HG03521 (cell line): ENCODE measurements at regions not wholly inside any gene's neighbourhood (a gene's known extent, or its start where the extent isn't known, plus 50 kb on each side); places are given as distances from the start of the nearest gene placed in this dataset.

Source experiments
- ATAC-seq: cut with Tn5 transposase; IDR thresholded peaks from one replicate; pipeline ENCODE4 v1.9.1; 2021; ENCODE audit warnings: mild to moderate bottlenecking, moderate library complexity; ENCODE audit not compliant: unreplicated experiment

- ATAC-seq = no peak
Measured at GRCh38 chr5:74052441-74053221, 426.6 kb downstream of the ARHGEF28 start.

GRCh38 chr5:74051076-74051475 is 425.1 kb downstream of the ARHGEF28 start:
- ATAC-seq = no peak

- no peak for ATAC-seq
Measured at GRCh38 chr5:74044936-74045335, 418.9 kb downstream of the ARHGEF28 start.

DNA sequence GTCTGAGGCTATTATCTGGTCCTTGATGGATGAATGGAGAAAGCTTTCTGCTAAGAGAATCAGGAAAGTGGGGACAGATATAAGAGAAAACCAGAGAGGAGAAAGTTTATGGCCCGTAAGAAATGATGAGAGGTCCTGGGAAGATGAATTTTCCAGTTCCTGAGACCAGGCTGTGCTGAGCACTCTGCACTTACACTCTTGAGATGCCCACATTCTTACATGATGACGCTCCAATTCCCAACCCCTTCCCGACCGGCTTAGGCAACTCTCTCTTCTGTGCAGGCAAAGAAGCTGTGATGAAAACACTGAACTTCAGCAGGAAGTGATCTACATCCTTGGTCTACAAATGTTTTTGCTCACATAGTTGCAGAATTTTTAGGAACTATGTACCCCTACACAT is 417.0 kb downstream of the ARHGEF28 start:
- ATAC-seq = no peak

GRCh38 chr5:74042559-74042958 is 416.6 kb downstream of the ARHGEF28 start:
- no peak for ATAC-seq

DNA sequence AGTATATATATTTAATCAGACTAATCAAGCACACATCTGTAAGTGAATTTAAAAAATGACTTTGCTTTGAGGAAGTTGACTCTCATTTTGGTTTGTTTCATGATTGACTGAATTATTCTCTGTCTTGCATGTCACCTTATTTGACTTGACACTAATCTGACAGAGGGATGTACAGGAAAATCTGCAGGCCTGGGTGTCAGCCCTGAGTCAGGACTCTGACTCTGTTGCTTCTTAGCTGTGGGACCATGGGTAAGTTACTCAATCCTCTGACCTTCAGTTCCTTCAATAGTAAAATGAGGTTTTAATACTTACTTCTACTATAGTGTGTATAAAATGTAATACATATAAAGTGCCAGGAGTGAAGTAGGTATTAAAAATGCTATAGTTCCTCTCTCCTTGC is 415.9 kb downstream of the ARHGEF28 start:
- no peak for ATAC-seq

DNA sequence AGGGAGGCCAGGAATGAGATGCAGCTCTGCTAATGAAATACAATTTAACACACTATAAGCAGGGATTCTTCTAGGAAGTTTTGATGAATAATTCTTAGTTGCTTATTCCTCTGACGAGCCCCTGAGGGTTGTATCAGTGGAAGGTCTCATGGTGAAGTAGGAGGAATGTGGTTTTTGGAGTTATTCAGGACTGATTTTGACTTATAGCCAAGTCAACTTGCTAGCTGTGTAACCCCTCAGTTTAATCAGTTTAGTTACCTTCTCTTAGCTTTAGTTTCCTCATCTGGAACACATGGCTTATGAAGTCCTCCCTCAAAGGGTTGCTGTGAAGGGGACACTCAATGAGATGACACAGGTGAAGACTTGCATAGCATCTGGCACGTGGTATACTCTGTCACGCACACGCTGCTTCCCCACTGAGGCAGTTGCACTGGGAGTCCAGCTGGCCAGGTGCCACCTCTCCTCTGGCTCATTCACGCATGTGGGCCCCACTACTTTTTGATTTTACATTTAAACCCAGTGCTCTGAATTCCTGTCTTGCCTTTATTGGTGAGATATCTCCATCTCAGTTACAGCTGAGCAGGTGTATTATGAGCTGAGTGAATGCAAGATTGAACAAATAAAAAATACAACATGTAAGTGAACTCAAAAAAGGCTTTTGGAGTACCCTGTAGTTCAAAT is 415.0 kb downstream of the ARHGEF28 start:
- no peak for ATAC-seq

DNA sequence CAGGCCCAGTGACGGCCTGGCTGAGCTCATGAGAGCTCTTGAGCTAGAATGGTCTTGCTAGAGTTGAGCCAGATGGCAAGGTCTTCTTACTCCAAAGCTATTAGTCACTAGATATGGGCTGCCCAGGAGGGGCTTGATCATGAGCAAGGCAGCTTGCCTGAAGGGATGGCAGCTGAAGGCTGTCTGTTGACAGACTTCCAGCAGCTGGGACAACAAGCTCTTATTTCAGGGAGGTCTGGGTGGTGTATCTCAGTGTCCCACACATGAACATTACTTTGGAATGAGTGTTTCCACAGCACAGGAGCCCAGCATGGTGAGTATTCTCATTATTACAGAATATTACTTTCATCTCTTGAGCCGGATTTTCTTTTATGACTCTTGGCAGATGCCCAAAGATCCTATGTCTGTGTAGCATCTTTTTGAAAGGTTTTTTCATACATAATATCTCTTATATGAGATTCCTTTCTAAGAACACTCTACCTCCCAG is 414.1 kb downstream of the ARHGEF28 start:
- no peak for ATAC-seq

DNA sequence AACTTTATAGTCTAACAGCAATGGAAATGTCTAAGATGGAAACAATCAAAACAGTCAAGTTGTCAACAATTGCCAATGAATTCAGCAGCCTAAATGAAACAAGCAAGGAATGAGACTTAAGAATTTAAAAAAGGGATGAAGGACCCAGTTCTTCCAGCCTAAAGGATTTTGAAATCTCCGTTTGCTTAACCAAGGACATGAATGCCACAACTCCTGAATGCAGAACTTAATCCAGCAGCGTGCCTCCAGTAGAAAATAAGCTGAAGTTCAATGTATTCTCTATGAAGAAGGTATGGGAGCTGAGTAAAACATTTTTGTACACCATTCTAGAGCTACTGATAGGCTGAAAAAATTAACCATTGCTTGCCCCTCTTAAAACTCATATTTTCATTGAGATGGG is 411.3 kb downstream of the ARHGEF28 start:
- no peak for ATAC-seq

DNA sequence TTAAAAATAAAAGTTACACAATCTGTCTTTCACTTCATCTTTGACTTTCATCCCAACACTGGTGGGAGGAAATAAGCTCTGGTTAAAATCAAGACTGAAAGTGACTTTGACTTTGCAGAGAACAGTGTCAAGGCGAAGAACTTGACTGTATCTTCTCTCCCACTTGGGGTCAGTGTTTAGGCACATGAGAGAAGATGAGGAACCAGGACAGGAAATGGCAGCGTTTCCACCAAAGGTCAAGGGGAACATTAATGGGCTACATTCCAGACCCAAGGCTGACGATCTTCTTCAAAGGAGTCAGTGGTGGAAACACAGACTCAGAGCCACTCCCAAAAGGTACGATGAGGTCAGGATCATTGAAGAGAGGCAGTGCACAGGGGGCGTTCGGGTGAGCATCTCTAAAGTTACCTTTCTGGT is 409.5 kb downstream of the ARHGEF28 start:
- ATAC-seq = no peak

- no peak for ATAC-seq
Measured at GRCh38 chr5:74034733-74035132, 408.7 kb downstream of the ARHGEF28 start.

GRCh38 chr5:74032617-74033016 is 406.6 kb downstream of the ARHGEF28 start:
- no peak for ATAC-seq

GRCh38 chr5:74031536-74031935 is 405.5 kb downstream of the ARHGEF28 start:
- no peak for ATAC-seq

DNA sequence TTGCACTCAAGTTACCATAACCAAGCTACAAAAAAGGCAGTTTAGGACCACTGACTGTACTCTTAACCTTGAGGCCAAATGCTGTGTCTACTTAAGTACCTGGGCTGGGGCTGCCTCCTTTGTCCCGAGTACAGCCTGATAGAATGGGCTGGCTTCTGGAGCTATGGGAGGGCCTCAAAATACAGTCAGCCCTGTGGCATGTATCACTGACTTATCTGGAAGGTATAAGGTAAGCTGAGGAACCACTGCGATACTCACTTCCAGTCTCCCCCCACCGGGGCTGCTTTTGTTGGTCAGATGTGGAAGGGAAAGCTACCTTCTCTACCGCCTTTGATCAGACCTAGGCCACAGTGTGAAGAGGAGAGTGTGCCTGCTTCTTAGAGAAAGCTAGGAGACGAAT is 404.8 kb downstream of the ARHGEF28 start:
- no peak for ATAC-seq

DNA sequence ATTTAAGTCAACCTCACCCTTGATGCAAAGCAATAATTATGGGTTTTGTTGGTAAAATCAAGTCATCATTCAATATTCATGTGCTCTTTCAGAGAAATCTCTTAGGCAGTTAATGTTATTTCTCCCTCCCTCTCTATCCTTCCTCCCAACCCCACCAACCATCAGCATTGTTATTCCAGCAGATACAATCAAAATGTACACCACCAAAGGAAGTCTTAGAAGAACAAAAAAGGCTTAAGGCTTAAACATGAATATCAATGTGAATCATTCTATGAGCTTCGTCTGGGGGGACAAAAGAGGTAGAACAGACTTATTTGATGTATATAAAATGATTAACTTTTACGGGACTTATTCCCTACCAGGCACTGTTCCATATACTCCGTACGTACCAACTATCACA is 404.4 kb downstream of the ARHGEF28 start:
- ATAC-seq = no peak

DNA sequence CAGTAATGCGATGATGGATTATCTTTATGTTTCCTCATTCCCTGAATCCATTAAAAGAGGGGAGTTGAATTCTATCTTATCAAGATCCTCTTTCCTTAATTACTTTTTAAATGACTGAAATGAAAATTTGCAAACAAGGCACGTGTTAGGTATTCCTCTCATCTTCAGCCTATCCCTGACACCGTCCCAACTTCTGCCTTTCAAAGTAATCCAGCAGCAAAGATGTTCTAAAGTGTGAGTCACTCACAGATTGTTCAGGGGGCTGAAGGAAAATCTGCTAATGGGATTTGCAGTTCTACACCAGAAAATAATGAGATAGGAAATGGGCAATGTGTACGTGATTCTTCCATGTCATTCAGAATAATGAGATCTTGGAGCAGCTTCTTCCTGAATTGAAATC is 403.0 kb downstream of the ARHGEF28 start:
- no peak for ATAC-seq

GRCh38 chr5:74028406-74028805 is 402.4 kb downstream of the ARHGEF28 start:
- no peak for ATAC-seq

GRCh38 chr5:74027732-74028338 is 401.8 kb downstream of the ARHGEF28 start:
- no peak for ATAC-seq

GRCh38 chr5:74026310-74026709 is 400.3 kb downstream of the ARHGEF28 start:
- no peak for ATAC-seq

GRCh38 chr5:74021126-74021525 is 395.1 kb downstream of the ARHGEF28 start:
- ATAC-seq = no peak

GRCh38 chr5:74020503-74020902 is 394.5 kb downstream of the ARHGEF28 start:
- ATAC-seq = no peak

GRCh38 chr5:74019923-74020322 is 393.9 kb downstream of the ARHGEF28 start:
- no peak for ATAC-seq
